GM12878 (cell line): ENCODE measurements at regions not wholly inside any gene's neighbourhood (a gene's known extent, or its start where the extent isn't known, plus 50 kb on each side); places are given as distances from the start of the nearest gene placed in this dataset.
"Not testable (repeated sequence)": the region's sequence is repeated elsewhere in the genome, so short reads cannot be mapped to it uniquely, and the experiment has no call there.

ENCODE experiments used
- ATAC-seq: fragments of 200-7000 bp; cut with Tn5 transposase; 3 replicates; pipeline ENCODE4 v1.9.1; 2020; ENCODE audit warnings: mild to moderate bottlenecking, moderate library complexity
- BruUV-seq: library from RNA; stranded (reverse); fragments of 400-500 nt; replicated peaks from 2 replicates; lab custom pipeline; 2021; lab: Mats Ljungman, UMichigan
- CTCF ChIA-PET: fragments of 300-600 bp; sonication (Branson Sonifier 250); formaldehyde crosslinking; extraction: SDS; loops from one replicate; lab custom pipeline; 2021; ENCODE audit warnings: inconsistent platforms; lab: Yijun Ruan, JAX
- POLR2A ChIA-PET: fragments of 350-600 bp; formaldehyde crosslinking; extraction: SDS; loops from one replicate; lab custom pipeline; 2021; ENCODE audit warnings: inconsistent platforms; lab: Charles Lee
- RAD21 ChIA-PET: fragments of 300-600 bp; sonication (Branson Sonifier 250); formaldehyde crosslinking; loops from one replicate; lab custom pipeline; 2023; ENCODE audit warnings: antibody characterized with exemption; ENCODE audit not compliant: unreplicated experiment; lab: Charles Lee
- SMC1A ChIA-PET: fragments of 300-600 bp; sonication (Branson Sonifier 250); formaldehyde crosslinking; loops from one replicate; lab custom pipeline; 2023; ENCODE audit not compliant: unreplicated experiment, uncharacterized antibody; lab: Charles Lee
- DNase-seq: peaks from one replicate; pipeline ENCODE4 v3.0.0-alpha.2; 2011; ENCODE audit warnings: low read depth, low spot score
- FAIRE-seq: peaks from 3 replicates; lab custom pipeline; 2011; peaks lifted over from hg19 to GRCh38; lab: Jason Lieb, UNC
- H2AFZ ChIP-seq: 2 replicates; pipeline ENCODE4 v1.6.0; 2011; ENCODE audit warnings: low read depth, low read length, control low read depth; ENCODE audit not compliant: control insufficient read depth
- H3K27ac ChIP-seq: 2 replicates; pipeline ENCODE4 v1.5.1; 2011; ENCODE audit warnings: control low read depth; ENCODE audit not compliant: control insufficient read depth, insufficient read depth
- H3K27me3 ChIP-seq, 2 experiments: replicated peaks in 1 of 2; 2 replicates each; pipeline versions ENCODE4 v1.6.0 to v1.6.1; 2011; ENCODE audit warnings: low read length in 1 of 2; ENCODE audit not compliant: control insufficient read depth in 2 of 2, insufficient read depth in 2 of 2
- H3K36me3 ChIP-seq, 2 experiments: 2 replicates each; pipeline ENCODE4 v1.5.1; 2011; ENCODE audit warnings: low read length in 1 of 2; ENCODE audit not compliant: control insufficient read depth in 2 of 2, insufficient read depth in 2 of 2
- H3K4me1 ChIP-seq: 2 replicates; pipeline ENCODE4 v1.6.1; 2011; ENCODE audit warnings: mild to moderate bottlenecking, low read length, moderate library complexity, mixed read lengths; ENCODE audit not compliant: control insufficient read depth, insufficient read depth
- H3K4me2 ChIP-seq: 2 replicates; pipeline ENCODE4 v1.6.0; 2011; ENCODE audit warnings: control low read depth; ENCODE audit not compliant: control insufficient read depth, insufficient read depth
- H3K4me3 ChIP-seq: fragments of 200-600 bp; sonication (generic); 2 replicates; pipeline ENCODE4 v1.5.1; 2016
- H3K79me2 ChIP-seq: 2 replicates; pipeline ENCODE4 v1.6.0; 2011; ENCODE audit warnings: low read length; ENCODE audit not compliant: control insufficient read depth, insufficient read depth
- H3K9ac ChIP-seq: 2 replicates; pipeline ENCODE4 v1.8.0; 2011; ENCODE audit warnings: low read length, control low read depth, mixed read lengths; ENCODE audit not compliant: control insufficient read depth, insufficient read depth
- H3K9me3 ChIP-seq: replicated peaks from 3 replicates; pipeline ENCODE4 v1.5.1; 2011; ENCODE audit warnings: mild to moderate bottlenecking, low read length; ENCODE audit not compliant: control insufficient read depth, insufficient read depth
- H4K20me1 ChIP-seq: 2 replicates; pipeline ENCODE4 v1.6.0; 2011; ENCODE audit not compliant: control insufficient read depth, insufficient read depth
- ATF7 ChIP-seq: fragments of 450-650 bp; IDR thresholded peaks from 2 replicates; pipeline ENCODE4 v1.6.1; 2016; ENCODE audit warnings: low read depth, mild to moderate bottlenecking
- IKZF1 ChIP-seq: fragments of 450-650 bp; conservative IDR thresholded peaks from 2 replicates; pipeline ENCODE4 v1.6.1; 2017; ENCODE audit warnings: antibody characterized with exemption, mild to moderate bottlenecking
- NFXL1 ChIP-seq: fragments of 450-650 bp; IDR thresholded peaks from 2 replicates; pipeline ENCODE4 v1.6.1; 2017; ENCODE audit warnings: antibody characterized with exemption, mild to moderate bottlenecking, borderline replicate concordance
- PML ChIP-seq: IDR thresholded peaks from 2 replicates; pipeline ENCODE4 v1.6.1; 2012; ENCODE audit warnings: low read length, inconsistent platforms
- POU2F2 ChIP-seq: IDR thresholded peaks from 3 replicates; pipeline ENCODE4 v1.6.1; 2011; ENCODE audit warnings: low read depth, mild to moderate bottlenecking, low read length, borderline replicate concordance
- WGBS: methylation state at CpG from one replicate; pipeline ENCODE4 v1.1.6; 2016; ENCODE audit warnings: low lambda C conversion rate; ENCODE audit not compliant: insufficient replicate concordance, insufficient coverage; ENCODE audit errors: missing lambda C conversion rate; 5-methylcytosine and 5-hydroxymethylcytosine counted together
- in situ Hi-C: fragments of 300-500 bp; cut with MboI; formaldehyde crosslinking; loops from 9 replicates; pipeline ENCODE4 v1.14.3; 2018; ENCODE audit warnings: mixed read lengths
- intact Hi-C: fragments of 100-400 bp; cut with micrococcal nuclease; formaldehyde crosslinking; loops from one replicate; pipeline ENCODE4 v1.14.2; 2022; ENCODE audit not compliant: unreplicated experiment
- TF ChIP-seq, protein P1 (sequence below): fragments of 450-650 bp; IDR thresholded peaks from 2 replicates; pipeline ENCODE4 v1.6.1; 2016; ENCODE audit warnings: mild to moderate bottlenecking
- TF ChIP-seq, protein P2 (sequence below): fragments of 450-650 bp; IDR thresholded peaks from 2 replicates; pipeline ENCODE4 v1.6.1; 2017; ENCODE audit warnings: mild to moderate bottlenecking, moderate library complexity
- TF ChIP-seq, protein P3 (sequence below): fragments of 450-650 bp; IDR thresholded peaks from 2 replicates; pipeline ENCODE4 v1.6.1; 2017; ENCODE audit warnings: mild to moderate bottlenecking

GRCh38 chr1:14273811-14274210, 324.7 kb upstream of the KAZN start:
- ChIA-PET SMC1A (no interaction called here), POLR2A (no interaction called here), RAD21 (no interaction called here), CTCF (no interaction called here)
- Histone ChIP-seq H3K27me3 (no peaks in the 10 kb centered on the region), H3K27ac (no peak overlapping the region), H3K36me3 (no peaks in the 10 kb centered on the region), H3K9me3 (no peaks in the 10 kb centered on the region; the same call in 2 of the 3 replicates), H3K4me1 (no peaks in the 10 kb centered on the region), H3K9ac (no peak overlapping the region), H3K79me2 (no peaks in the 10 kb centered on the region), H3K4me3 (no peak overlapping the region), H4K20me1 (no peaks in the 10 kb centered on the region), H3K4me2 (no peak overlapping the region), H2AFZ (no peak overlapping the region)
- FAIRE-seq (no peak), ATAC-seq (no peak), DNase-seq (no peak)
- TF ChIP-seq, protein P1, sequence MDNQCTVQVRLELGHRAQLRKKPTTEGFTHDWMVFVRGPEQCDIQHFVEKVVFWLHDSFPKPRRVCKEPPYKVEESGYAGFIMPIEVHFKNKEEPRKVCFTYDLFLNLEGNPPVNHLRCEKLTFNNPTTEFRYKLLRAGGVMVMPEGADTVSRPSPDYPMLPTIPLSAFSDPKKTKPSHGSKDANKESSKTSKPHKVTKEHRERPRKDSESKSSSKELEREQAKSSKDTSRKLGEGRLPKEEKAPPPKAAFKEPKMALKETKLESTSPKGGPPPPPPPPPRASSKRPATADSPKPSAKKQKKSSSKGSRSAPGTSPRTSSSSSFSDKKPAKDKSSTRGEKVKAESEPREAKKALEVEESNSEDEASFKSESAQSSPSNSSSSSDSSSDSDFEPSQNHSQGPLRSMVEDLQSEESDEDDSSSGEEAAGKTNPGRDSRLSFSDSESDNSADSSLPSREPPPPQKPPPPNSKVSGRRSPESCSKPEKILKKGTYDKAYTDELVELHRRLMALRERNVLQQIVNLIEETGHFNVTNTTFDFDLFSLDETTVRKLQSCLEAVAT = no peak
- TF ChIP-seq, protein P2, sequence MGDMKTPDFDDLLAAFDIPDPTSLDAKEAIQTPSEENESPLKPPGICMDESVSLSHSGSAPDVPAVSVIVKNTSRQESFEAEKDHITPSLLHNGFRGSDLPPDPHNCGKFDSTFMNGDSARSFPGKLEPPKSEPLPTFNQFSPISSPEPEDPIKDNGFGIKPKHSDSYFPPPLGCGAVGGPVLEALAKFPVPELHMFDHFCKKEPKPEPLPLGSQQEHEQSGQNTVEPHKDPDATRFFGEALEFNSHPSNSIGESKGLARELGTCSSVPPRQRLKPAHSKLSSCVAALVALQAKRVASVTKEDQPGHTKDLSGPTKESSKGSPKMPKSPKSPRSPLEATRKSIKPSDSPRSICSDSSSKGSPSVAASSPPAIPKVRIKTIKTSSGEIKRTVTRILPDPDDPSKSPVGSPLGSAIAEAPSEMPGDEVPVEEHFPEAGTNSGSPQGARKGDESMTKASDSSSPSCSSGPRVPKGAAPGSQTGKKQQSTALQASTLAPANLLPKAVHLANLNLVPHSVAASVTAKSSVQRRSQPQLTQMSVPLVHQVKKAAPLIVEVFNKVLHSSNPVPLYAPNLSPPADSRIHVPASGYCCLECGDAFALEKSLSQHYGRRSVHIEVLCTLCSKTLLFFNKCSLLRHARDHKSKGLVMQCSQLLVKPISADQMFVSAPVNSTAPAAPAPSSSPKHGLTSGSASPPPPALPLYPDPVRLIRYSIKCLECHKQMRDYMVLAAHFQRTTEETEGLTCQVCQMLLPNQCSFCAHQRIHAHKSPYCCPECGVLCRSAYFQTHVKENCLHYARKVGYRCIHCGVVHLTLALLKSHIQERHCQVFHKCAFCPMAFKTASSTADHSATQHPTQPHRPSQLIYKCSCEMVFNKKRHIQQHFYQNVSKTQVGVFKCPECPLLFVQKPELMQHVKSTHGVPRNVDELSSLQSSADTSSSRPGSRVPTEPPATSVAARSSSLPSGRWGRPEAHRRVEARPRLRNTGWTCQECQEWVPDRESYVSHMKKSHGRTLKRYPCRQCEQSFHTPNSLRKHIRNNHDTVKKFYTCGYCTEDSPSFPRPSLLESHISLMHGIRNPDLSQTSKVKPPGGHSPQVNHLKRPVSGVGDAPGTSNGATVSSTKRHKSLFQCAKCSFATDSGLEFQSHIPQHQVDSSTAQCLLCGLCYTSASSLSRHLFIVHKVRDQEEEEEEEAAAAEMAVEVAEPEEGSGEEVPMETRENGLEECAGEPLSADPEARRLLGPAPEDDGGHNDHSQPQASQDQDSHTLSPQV = no peak
- TF ChIP-seq ATF7 = no peak
- TF ChIP-seq PML = no peak
- TF ChIP-seq NFXL1 = no peak
- no peak for TF ChIP-seq POU2F2
- TF ChIP-seq, protein P3, sequence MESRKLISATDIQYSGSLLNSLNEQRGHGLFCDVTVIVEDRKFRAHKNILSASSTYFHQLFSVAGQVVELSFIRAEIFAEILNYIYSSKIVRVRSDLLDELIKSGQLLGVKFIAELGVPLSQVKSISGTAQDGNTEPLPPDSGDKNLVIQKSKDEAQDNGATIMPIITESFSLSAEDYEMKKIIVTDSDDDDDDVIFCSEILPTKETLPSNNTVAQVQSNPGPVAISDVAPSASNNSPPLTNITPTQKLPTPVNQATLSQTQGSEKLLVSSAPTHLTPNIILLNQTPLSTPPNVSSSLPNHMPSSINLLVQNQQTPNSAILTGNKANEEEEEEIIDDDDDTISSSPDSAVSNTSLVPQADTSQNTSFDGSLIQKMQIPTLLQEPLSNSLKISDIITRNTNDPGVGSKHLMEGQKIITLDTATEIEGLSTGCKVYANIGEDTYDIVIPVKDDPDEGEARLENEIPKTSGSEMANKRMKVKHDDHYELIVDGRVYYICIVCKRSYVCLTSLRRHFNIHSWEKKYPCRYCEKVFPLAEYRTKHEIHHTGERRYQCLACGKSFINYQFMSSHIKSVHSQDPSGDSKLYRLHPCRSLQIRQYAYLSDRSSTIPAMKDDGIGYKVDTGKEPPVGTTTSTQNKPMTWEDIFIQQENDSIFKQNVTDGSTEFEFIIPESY = no peak
- no peak for TF ChIP-seq IKZF1
- in situ Hi-C loops = no loop called here
- no TSS peak for BruUV-seq
- 3% methylated on average over 5 of the region's 5 CpGs for WGBS
- intact Hi-C loops = no loop called here

GRCh38 chr1:14279891-14280290, 318.6 kb upstream of the KAZN start:
- ATAC-seq, RAD21 ChIA-PET, intact Hi-C loops, H3K4me2 ChIP-seq, H3K27me3 ChIP-seq, H3K27ac ChIP-seq, BruUV-seq, POLR2A ChIA-PET, SMC1A ChIA-PET, H3K9ac ChIP-seq, CTCF ChIA-PET, H3K4me3 ChIP-seq, H2AFZ ChIP-seq, DNase-seq, H3K79me2 ChIP-seq, H3K36me3 ChIP-seq, H3K4me1 ChIP-seq, FAIRE-seq, in situ Hi-C loops, H4K20me1 ChIP-seq, H3K9me3 ChIP-seq: not testable (repeated sequence)
- WGBS = 66% methylated on average over 12 of the region's 12 CpGs
